Occipital lobe (tissue), 1 donor: ENCODE measurements at regions not wholly inside any gene's neighbourhood (a gene's known extent, or its start where the extent isn't known, plus 50 kb on each side); places are given as distances from the start of the nearest gene placed in this dataset.

Experiments used
- DNase-seq: peaks from one replicate; lab custom pipeline; 2025; lab: John Stamatoyannopoulos, UW

DNA sequence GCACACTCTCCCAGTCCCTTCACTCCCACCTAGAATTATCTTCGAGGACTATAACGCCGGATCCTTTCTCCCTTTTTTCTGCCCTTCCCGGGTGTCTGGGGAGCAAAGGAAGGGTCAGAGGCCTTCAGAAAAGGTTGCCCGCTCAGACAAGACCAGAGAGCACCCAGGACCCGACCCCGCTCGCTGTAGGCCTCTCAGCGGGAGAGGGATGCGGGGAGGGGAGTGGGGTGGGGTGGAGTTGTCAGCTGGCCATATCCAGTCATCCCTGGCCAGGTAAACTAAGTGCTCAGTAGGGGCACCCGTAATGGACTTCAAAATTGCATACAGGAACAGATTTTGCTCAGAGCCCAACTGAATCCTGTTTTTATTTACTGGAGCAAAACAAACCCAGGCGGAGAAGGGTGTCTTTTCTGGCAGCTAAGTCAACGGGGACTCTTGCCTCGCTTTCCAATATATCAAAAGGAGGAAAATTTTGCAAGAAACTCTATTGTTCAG is 65.0 kb downstream of the NOL4 start:
- DNase-seq, result peak; percentile 12

DNA sequence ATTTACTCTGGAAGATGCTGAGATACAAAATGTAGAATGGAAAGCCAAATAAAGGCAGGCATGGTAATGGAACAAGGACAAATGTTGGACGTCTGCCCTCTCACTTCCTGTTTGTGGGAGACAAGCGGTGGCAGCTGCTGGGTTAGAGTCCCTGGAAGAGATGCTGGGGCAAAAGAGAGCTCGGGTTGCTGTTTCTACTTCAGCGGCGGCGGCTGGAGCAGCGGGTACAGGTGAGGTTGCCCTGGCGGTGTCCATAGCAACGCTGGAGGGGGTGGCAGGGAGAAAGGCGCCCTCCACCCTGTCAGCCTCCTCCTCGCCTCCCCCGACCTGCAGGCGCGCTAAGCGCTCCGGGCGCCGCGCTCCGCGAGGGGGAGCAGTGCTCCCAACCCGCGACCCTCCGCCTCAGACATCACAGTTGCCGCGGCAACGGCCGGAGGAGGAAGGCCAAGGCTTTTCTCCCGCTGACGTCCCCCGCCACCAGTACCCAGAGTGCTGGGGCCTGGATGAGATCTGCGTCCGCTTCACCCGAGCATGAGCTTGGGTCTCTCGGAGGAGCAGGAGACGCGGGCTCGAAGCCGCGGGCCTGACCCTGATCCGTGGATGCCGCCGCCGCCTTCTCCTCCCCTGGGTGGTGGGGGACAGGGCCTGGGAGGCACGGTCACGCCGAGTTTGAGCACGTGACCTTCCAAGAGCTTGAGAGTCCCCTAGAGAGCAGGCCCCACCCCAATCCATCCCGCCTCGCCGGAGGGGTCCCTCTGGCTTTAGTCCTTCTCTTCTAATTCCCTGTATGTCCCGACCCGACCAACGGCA is 65.6 kb downstream of the NOL4 start:
- peak; percentile 72 for DNase-seq

DNA sequence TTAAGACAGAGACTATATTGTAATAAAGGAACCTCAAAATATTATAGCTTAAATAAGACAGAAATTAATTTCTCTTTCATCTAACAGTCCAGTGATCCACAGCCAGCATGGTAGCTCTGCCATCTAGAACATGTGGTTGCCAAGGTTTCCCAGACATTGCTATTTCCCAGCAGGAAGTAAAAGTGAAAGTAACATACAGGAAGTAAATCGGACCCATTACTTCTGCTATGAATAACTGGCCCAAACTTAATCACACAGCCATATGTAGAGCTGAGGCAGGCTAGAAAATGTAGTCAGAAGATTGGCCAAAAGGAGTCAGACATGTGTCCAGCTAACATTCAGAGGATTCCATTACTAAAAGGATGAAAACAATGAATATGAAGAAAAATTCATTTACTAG is 71.0 kb downstream of the NOL4 start:
- DNase-seq, result no peak

DNA sequence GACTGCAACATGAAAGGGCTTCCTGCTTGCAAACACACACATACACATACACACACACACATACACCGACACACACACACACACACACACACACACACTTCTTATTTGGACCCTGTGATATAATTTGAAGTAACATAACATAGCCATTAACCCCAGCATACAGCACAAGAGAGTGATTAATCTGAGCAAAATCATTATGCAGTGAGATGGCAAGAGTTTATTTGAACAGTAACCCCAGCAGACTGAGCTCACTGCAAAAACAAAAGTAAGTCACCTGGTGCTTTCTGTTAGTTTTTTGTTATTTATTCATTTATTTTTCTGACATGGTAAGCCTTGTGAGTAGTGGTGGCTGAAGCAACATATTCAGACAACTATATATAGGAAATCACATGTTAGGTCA is 93.7 kb downstream of the NOL4 start:
- no peak for DNase-seq

DNA sequence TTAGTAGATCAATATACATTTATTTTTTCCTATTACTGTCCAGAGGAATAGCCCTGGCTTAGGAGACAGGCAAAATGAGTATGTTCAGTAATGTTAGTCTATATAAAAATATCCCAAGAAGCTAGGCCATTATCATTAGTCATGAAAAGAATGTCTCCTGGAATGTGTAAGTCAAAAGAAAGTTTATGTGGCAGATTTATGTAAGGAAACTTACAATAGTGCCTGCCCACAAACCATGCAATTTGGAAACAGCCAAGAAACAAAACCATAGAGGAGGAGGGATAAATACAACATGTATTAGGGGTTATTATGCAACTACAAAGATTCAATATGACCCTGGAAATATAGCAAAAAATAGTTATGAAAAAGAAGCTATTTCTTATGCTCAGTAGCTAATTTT is 96.3 kb downstream of the NOL4 start:
- DNase-seq, result no peak

DNA sequence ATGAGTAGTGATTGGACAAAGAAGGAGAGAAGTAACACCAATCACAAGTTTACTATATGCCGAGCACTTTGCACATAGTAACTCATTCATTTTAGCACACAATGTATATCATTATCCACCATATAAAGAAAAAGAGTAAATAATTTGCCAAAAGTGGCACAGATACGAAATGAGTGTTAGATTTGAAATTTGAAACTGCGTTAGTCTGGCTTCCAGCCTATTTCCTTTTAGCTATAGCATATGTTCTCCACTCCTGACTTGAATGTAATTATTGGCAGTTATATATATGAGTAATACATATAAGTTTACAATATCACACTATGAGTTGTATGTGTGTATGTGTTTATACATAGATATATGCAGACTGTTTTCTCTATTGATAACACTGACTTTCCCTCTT is 98.6 kb downstream of the NOL4 start:
- DNase-seq, result no peak

DNA sequence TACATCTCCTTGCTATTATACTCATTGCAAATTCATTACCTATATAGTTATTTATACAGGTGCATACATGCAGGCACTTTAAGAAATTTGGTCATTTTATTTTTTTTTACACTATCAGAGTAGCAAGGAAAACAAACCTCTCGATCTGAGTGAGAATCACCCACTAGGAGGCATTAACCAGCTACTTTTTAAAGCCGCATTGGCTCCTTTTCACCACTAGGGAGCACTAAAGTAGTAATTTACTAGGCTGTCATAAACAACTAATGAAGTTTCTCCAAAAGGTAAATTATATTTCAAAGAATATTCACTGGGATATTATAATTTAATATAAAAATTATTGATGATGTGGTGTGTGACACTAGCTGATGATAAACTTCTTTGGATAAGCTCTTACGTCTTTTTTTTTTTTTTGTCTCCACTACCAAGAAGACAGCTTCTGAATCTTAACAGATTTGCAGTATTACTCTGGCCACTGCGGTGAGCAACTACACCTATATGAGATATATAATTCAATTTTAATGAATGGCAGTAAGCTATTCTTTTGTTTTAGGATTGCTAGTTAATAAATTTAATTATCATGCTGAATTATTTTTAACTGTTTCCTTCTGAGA is 101.9 kb downstream of the NOL4 start:
- DNase-seq, result no peak

DNA sequence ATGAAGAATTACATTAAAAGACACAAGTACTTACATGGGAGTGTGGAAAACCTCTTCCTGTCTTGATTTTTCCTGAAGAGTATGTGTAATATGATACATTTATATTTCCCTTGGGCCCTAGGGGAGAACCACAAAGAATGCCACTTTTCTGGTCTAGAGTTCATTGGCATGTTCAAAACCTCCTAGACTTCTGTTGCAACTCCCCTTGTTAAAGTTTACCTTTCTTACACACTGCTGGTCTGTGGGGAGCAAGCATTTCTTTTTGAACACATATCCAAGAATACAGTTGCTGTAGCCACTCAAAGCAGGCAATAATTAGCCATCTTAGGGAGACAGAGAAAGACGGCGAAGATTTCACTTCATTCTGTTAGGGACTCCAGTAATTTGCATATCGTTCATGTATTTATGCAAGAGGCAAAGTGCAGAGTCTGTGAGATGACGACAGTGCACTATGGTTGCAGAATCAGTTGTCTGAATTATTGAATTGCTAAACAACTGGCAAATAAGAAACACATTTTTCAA is 103.5 kb downstream of the NOL4 start:
- no peak for DNase-seq

DNA sequence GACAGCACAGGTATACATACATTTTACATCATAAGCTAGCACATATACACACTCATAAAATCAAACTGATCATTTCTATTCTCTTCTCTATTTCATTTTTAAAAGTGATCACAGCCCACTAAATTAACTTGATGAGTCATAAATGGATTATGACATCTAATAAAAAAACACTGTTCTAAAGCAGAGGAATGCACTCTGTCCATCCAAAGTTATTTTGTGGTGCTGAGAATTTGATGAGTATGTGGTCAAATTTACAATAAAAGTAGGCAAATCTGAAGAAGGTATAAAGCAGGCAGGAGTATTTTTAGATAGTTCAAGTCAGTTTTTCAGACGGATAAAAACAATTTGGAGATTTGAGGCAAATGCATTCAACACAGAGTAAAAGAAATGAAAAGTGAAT is 104.4 kb downstream of the NOL4 start:
- no peak for DNase-seq

DNA sequence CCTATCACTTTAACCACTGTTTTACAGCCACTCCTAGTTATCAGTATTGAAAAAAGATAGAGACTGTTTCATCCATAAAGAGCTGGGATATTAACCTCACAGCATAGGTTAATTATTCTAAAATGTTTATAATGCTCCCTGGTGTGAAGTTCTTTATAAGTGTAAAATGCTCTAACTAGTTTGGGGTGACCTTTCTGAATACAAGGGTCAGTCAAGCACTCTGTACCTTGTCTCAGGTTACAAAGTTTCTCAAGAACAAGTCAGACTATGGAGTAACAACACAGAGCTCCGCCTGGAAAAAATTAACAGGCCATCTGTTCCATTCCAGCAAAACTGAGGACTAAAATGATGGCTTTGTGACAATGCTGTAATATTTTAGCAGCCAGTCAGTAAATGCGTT is 107.4 kb downstream of the NOL4 start:
- DNase-seq, result no peak

DNA sequence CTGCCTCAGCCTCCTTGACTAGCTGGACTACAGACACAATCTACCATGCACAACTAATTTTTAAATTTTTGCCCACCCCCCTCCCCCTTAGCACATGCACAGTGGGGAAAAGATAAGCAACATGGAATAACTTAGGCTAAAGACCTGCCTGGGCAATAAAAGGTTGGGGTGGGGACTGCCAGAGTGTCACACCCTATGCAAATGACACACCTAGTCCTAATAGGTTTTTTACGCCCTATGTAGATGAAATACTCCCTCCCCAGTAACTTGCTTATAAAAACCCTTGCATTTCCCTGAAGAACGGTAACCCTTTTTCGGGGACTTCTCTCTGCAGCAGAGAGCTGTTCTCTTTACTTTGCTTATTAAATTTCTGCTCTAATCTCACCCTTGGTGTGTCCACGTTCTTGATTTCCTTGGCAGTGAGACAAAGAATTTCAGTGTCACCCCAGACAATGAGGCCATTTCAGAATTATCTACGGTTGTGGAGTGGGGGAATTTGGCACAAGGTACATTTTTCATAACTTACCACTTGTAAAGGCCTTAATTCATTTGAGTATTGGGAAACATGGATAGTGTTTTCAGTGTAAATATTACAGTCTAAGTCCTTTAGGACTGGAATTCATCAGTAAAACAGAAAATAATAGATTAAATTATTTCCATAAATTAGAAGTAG is 109.2 kb downstream of the NOL4 start:
- DNase-seq, result no peak

DNA sequence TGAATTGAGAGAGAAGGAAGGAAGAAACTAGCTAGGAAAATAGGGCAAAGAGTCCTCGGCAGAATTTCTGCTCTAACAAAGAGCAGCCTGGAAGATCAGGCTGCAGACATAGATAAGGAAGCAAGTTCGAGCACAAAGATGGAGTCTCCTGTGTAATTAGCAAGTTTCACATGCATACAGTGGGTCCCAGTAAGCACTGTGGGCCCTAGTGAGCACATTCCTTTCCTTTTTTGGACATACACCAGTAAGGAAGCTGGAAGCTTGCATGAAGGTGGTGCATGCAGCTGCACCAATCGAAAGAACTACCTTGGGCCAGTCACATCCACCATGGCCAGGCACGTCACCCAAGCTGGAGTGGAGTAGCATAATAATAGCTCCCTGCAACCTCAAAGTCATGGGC is 109.7 kb downstream of the NOL4 start:
- DNase-seq, result no peak

DNA sequence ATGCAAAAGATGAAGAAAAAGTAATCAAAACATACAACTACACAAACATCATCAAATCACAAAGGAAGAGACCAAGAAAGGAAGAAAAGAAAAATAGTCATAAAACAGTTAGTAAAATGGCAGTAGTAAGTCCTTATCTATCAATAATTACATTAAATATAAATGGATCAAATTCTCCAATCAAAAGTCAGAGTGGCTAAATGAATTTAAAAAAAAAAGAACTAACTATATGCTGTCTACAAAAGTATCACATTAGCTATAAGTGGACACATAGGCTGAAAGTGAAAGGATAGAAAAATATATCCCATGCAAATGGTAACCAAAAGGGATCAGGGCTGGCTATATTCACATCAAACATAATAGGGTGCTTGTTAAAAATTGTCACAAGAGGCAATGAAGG is 116.5 kb downstream of the NOL4 start:
- DNase-seq, result no peak

DNA sequence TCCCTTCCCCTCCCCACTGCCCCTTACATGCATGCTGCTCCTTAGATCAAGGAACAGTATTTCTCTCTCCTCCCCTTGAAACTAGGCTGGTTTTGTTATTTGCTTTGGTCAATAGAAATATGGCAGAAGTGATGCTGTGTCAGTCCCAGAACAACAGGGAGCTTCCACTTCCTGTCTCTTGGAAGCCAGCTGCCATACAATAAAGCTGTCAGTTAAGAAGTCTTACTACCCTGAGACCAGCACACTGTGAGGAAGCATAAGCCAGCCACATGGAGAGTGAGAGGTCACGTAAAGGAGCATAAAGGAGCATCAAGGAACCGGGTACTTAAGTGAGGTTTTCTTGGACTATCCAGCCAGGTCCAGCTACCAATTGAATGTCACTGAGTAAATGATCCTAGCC is 126.6 kb downstream of the NOL4 start:
- DNase-seq, result no peak

DNA sequence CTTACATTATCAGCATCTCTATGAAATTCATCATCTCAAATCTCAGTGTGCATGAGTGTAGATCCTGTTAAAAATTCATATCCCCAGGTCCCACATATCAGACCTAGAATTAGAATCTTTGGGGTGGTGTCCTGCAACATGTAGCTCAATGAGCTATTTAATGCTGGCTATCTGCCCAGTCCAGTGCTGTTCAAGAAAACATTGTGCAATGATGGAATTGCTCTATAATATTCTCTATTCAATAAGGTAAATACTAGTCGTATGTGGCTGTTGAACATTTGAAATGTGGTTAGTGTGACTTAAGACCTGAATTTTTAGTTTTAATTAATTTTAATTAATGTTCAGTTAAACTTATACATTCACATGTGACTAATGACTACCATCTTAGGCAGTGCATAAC is 127.4 kb downstream of the NOL4 start:
- no peak for DNase-seq

DNA sequence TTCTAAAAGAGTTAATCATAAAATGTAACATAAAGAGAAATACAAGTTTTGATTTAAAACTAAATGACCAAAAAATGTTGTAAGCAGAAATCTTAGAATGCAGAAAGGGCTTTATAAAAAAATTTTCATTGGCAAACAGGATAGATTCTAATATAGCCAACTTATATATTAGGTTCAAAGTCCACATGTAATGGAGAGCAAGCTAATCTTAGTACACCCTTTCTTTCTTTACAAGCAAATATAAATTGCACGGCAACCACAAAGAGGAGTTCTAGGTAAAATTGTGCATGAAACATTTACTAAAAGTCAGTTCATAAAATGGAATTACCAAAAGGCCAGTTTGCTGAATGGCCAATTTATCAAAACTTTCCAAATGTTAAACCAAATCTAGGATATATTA is 130.6 kb downstream of the NOL4 start:
- no peak for DNase-seq

DNA sequence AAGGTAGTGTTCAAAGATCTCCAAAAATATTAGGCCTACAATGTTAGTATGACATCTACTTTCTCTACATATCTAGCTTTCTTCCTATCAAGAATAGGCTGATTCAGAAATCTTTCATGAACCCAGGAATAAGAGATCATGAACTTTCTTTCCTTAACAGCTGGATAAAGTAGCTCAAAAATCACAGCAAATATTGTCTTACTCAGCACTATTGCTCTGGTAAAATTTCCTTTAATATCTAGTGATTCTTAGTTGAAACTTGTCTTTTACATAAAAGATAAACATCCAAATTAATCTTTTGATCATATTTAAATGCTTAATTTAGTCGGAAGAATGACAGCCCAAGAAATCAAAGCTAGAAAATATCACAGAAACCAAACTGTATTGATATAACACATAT is 131.9 kb downstream of the NOL4 start:
- DNase-seq, result no peak

DNA sequence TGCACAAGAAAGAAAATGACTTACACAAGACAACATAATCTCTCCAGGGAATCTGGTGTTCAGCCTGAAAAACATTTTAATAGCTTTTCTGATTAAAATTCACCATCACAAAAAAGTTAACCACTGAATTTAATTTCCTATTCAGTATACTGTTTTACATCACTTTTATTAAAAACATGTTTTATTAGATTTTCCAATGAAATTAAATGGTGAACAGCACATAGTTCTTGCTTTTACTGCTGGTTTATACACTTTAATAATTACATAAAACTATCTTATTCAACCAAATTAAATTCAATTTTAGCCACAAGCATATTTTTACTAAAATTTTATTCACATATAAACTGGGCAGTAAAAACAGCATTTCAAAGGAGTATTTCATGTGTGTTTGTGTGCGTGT is 138.3 kb downstream of the NOL4 start:
- no peak for DNase-seq

DNA sequence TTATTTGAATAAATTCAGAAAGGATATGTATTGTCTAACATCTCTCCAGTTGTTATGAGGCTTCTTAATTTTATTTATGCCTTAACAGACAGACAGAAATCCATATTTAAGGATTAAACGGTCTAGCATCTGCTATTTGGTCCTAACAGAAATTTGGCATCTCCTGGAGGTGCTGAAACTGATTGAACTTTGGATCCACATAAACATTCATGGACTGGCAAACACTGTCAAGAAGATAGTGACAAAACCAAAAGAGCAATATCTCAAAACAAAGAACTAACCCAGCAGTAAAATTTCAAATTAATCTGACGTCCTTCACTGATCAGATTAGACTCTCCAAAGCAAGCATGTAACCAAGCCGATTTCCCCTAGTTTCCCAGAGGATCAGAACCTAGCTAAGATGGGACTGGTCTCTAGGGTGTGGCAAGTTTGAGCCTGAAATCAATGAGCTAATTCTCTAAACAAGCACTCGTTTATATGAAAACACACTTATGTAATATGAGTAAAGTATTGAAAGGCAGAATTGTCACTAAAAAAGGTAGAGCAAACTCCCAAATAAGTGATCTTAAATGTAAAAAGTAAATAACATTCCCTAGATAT is 139.5 kb downstream of the NOL4 start:
- no peak for DNase-seq

DNA sequence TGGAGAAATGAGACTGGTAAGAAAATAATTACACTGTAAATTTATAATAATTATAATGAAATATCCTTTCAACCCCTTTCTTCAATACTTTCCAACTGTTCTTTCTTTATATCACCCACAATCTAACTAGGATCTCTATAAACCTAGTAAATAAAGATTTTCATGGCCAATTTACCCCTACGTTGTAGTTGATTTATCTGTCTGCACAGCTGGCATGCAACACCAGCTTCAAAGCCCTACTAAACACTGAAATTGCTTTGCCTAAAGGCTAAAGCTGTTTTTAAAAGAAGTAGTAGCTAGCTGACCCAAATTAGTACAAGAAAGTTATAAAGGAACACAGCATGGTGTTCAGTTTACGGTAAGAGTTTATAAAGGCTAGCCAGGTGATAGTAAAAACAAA is 140.1 kb downstream of the NOL4 start:
- DNase-seq, result no peak

DNA sequence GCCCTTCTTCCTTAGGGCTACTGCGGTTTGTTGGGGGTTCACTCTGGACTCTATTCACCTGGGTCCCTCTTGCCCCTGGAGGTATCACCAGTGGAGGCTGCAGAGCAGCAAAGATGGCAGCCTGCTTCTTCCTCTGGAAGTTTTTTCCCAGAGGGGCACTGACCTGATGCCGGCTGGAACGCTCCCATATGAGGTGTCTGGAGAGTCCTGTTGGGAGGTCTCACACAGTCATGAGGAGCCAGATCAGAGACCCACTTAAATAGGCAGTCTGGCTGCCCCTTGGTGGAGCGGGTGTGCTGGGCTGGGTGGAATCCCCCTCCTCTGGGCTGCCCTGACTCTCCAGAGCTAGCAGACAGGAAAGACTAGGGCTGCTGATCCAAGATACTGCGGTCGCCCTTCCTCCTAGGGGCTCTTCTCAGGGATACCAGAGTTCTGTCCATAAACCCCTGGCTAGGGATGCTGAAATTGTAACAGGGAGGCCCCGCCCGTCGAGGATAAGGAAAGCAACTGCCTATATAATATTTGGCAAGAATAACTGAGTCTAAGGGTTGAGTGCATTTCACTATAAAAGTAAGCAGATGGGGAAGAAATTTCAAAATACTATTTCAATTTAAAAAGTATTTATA is 140.7 kb downstream of the NOL4 start:
- no peak for DNase-seq

DNA sequence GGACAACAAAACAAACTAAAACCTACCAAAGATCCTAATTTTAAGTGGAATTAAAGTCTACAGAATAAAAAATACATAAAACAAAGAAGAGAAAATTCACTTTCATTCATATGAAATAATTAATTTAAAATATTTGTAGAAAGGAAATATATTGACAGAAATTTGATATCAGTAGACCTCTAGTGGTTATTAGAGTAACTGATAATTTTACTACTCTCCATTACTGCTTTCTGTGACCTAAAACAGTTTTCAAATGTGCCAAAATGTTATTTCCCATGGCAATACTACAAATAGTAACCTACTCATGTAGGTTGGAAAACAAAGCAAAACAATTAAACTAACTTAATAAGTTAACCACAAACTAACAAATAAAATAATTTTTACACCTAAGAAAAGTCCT is 147.1 kb downstream of the NOL4 start:
- no peak for DNase-seq
